CD4-positive, alpha-beta T cell treated with Interleukin-10 for 1 hour (primary cell): ENCODE measurements at regions not wholly inside any gene's neighbourhood (a gene's known extent, or its start where the extent isn't known, plus 50 kb on each side); places are given as distances from the start of the nearest gene placed in this dataset.
"Not testable (repeated sequence)": the region's sequence is repeated elsewhere in the genome, so short reads cannot be mapped to it uniquely, and the experiment has no call there.

ENCODE experiments used
- DNase-seq: peaks from one replicate; pipeline ENCODE4 v3.0.0-alpha.2; 2020

DNA sequence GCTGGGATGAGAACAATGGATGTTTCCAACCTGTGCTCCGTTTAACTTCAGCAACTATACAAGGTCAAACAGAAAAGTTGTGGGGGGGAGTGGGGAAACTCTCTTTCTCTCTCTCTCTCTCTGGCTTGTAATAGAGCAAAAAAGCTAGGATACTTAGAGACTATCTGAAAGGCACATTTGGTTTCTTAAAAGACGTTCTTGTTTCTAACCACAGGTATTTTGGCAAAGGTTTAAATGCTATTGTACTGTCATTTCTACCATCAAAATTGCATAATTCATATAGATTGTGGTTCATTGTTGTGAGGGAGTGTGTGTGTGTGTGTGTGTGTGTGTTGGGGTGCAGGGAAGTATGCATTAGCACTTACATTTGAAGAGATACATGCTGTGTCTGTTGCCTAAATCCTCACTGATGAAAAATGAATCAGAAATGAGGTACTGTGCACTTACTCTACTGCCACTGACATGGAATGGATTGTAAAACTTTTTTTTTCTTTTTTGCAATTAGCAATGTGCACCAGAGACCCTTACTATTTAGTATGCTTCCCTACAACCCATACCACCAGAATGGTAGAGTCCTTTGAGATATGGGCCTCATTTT is 841.0 kb upstream of the PIK3C3 start:
- DNase-seq = no peak

DNA sequence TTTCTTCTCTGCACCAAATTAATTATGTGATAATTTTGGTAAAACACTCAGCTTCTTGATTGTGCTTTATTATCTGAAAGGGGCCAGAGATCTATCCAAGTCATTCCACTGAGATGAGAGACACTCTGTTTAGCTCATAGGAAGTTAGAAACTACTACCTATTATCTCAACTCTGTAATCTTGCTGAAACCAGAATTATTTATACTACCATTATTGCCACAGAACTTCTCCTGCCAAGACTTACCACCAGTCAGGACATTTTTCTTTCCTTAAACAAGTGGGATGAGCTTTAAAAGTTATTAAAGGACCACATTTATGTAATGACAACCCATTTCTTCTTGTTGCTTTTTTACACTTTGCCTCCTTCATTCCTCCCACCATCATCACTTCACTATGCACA is 855.6 kb upstream of the PIK3C3 start:
- DNase-seq = no peak

DNA sequence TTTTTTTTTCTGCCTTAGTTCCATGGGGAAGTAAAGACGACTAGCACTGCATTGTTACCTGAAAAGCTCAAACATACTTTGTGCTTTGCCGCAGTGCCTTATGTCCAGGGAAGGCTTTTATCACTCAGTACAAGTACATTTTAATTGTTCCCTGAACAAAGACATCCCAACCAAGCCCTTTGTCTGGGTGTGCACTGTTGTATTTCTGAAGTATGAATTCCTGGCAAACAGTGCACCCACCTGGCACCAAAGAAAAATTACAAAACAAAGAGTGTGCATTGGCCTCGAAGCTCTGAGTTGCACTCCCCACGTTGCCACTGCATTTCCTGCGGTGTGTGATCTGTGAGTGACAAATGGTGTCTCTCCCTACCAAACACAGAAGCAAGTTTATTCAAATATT is 858.5 kb upstream of the PIK3C3 start:
- no peak for DNase-seq

DNA sequence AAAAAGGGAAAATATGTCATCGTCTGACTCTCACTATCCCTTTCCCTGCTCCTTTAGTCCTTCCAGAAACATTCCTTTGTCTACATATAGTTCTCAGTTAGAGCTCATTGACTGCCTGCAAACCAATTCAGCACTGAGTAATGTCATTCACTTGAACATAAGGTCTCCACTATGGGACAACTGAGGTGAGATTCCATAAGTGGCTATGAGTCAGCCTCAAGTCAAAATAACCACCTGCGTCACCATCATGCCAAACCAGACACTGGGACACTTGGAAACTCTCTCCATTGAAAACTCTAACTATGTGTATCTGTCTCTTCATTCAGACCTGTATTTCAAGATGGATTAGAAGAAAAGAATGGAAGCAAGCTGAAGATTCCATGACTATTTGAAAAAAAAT is 878.0 kb upstream of the PIK3C3 start:
- DNase-seq = no peak

DNA sequence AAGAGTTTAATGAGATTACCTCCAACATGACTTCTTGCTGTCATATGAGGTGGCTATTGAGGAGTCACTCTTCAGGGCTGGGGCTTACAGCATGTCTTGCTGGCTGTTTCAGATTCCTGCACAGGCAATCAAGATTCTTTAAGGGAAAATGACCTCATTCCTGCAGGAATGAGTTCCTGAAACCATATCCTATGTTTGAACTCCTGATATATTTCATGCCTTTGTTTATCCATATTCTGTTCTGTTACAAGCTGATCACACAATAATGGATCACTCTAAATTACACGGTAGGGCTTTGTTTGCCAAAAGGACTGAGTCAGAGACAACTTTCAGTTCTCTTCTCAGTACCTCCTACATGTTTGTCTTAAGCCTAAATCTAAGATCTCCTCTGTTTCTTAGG is 879.8 kb upstream of the PIK3C3 start:
- no peak for DNase-seq

DNA sequence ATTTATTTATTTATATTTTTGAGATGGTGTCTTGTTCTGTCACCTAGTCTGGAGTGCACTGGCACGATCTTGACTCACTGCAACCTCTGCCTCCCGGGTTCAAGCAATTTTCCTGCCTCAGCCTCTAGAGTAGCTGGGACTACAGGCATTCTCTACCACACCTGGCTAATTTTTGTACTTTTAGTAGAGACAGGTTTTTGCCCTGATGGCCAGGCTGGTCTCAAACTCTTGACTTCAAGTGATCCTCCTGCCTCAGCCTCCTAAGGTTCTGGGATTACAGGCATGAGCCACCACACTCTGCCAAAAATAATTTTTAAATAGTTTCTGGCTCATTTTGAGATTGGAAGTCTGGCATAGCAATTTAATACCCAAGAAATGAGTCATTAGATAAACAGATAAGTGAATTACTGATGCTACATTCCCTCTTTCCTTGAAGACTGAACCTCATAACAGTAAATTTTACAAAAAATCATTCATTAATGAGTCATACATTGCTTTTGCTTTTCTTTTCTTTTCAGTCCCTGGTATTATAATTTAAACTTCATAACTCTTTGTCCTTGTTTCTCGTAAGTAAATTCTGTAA is 881.6 kb upstream of the PIK3C3 start:
- no peak for DNase-seq

DNA sequence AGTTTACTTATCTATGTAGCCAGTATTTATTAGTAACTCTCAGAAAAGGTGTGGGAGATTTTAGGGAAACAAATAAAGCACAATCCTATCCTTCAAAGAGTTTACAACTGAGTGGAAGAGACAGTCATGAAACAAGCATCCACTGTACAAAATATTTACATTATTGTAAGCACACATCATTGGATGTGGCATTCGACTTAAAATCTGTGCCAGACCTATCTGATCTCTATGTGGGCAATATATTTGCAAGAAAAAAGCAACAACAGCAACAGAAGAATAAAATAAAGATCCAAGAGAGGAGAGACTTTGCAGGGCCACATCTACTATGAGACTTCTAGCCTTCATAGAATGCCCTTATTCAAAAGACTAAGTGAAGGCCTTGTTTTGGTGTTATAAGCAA is 882.1 kb upstream of the PIK3C3 start:
- no peak for DNase-seq

DNA sequence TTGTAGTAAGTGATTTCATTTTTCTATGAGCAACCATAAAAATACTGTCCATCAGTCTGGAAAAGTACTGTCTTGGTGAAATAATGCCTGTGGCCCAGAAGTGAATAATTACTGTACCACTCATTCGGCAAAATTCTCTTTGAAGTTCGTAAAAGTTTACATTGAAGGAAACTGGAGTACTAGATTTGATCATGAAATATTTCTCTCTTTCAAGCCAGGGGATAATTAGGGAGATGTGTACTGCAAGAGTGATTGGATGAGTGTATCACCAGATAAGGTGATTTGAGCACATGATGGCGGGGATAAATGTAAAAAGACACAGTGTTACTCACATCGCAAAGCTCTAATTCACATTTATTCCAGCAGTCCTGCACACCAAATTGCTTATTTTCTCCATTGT is 883.2 kb upstream of the PIK3C3 start:
- DNase-seq = no peak

DNA sequence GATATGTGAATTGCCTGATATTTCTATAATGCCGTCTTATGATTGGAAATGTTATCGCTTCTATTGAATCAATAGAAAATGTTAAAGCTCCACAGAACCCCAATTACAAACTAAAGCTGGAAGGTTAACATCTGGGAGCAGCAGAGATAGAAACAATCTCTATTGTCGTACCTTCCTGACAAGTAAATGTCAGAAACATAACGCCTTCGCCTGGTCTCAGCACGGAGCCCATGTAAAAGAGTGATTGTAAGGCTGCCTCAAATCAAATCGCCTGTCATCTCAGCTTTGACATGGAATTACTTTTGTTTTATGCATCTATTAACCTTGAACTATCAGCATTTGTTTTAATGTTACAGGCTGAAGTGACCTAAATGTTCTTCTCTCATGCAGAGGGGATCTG is 885.9 kb upstream of the PIK3C3 start:
- DNase-seq = no peak

DNA sequence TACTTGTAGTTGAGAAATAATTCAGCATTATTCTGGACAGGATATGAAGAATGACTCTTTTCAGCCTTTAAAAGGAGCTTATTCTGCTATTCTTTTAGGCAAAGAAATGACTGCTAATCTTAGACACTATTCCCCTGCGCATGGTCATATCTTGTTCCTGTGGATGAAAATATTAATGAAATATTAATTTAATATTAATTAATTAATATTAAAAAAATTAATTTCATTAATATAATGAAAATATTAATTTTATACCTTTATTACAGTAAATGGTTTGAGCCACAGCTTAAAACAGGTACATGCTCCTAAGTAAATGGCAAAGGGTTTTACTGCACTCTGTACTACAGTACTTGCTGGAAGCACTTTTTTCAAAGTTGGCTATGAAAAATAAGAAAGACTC is 890.1 kb upstream of the PIK3C3 start:
- DNase-seq = no peak

DNA sequence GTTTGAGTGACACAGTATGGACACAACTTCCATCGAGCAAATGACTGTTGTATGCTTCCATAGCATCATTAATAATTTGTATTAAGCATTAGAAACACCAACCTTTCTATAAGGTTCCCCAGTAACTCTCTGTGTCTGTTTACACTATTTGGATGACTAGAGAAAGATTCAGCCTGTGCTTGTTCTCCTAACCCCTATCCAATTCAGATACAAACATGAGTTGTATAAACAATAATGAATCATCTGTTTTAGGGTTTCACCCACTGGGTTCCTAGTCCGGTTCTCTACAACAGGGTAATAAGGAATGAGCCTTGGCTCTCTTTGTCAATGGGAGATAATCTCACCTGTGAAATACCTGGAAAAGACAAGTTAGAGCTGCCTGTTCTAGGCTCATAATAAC is 894.1 kb upstream of the PIK3C3 start:
- DNase-seq = no peak

DNA sequence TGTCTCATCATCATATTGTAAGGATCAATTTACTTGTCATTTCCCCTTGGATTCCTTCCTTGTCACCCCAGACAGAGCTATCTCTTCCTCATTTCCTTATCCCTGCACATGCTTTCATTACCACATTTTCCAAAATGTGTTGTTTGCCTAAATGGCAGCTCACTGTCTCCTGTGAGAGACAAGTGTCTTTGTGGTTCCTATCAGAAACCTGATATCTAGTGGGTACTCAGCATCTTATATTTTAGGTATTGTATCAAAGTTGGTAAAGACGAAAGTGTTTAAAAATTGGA is 896.0 kb upstream of the PIK3C3 start:
- no peak for DNase-seq

DNA sequence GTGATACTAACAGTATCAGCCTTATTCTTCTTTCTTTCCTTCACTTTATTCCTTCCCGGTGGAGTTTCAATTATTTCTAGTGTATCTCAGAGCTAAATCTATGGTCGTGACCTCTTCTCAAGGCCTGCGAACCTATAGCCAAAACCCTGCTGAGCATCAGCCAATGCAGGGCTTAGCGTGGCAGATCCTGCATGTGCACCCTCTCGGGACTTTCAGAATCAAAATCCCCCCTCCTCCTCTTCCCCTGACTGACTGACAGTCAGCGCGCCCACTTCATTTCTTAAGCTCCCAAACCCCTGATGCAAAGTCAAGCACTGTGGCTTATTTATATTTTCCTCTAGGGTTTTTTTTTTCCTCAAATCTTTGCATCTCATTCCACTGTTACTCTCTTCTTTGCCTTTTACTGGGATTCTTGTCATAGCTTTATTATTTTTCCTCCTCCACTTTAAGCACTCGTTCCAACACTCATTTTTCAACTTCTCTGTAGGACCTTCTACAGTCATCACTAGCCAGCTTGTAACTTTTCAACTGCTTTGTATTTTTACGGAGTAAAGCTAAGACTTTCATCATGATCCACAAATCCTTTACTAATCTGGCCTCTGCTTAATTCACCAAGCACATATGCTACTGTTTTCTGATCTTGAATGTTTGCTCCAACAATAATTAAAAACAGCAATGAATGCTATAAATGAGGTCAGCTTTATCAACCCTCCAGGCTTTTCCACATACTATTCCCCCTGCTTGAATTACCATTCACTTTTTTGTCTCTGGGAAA is 896.5 kb upstream of the PIK3C3 start:
- no peak for DNase-seq

DNA sequence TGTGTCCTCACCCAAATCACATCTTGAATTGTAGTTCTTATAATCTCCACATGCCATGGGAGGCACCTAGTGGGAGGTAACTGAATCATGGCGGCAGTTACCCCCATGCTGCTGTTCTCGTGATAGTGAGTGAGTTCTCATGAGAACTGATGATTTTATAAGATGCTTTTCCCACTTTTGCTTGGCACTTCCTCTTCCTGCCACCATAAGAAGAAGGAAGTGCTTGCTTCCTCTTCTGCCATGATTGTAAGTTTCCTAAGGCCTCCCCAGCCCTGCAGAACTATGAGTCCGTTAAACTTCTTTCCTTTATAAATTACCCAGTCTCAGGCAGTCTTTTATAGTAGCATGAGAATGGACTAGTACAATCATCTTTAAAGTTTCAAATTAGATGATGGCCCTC is 902.4 kb upstream of the PIK3C3 start:
- DNase-seq = no peak

DNA sequence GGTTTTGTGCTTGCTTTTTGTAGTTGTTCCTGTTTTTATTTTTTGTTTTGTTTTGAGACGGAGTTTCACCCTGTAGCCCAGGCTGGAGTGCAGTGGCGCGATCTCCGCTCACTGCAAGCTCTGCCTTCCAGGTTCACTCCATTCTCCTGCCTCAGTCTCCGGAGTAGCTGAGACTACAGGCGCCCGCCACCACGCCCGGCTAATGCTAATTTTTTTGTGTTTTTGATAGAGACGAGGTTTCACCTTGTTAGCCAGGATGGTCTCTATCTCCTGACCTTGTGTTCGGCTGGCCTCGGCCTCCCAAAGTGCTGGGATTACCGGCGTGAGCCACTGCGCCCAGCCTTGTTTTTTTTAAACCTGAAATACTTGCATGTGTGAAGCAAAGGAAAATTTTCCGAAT is 908.8 kb upstream of the PIK3C3 start:
- DNase-seq = not testable (repeated sequence)

DNA sequence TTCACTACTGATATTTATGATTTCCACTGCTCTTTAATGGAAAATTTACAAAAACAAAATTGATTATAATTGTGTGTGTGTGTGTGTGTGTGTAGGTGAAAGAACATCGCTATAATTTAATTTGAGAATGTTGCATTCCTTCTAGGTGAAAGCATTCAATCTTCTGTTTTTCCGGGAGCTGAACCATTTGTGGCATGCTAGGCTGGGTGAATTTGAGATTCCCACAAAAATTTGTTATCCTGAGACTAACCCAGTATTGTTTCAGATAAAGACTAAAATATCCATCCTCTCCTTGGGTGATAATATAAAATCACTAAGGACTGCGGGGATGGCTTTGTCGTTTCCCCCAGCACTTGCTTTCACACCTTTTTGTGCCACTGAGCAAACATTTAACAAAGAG is 911.2 kb upstream of the PIK3C3 start:
- DNase-seq = no peak

DNA sequence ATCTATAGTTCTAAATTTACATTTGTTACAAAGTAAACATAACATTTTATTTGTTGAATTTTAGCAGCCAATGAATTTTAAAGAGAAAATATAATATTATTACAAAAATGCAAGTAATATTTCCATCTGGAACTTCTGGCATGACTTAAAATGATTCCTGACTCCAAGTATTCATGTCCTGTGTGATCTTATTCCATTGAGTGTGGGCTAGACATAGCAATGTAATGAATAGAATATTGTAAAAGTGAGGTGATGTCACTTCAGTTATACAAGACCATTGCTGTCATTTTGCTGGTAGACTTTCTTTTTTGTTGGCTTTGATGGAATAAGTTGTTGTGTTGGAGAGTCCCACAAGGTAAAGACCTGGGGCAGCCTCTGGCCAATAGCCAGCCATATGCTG is 912.2 kb upstream of the PIK3C3 start:
- DNase-seq = no peak

DNA sequence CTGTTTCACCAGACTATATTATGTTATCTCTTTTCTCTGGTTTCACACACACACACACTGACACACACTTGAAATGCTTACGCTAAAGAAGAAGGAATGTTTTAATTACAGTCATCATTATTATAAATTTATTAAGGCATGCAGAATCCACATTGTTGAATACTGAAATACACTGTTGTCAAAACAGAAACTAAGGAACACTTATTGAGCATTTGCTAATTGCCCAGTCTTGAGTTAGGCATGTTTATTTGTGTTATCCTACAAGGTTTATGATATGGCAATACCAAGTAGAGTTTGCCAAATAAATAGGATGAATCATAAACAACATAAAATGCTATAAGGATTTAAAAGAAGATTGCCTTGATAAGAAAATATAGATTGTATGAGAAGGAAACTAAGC is 917.0 kb upstream of the PIK3C3 start:
- no peak for DNase-seq

DNA sequence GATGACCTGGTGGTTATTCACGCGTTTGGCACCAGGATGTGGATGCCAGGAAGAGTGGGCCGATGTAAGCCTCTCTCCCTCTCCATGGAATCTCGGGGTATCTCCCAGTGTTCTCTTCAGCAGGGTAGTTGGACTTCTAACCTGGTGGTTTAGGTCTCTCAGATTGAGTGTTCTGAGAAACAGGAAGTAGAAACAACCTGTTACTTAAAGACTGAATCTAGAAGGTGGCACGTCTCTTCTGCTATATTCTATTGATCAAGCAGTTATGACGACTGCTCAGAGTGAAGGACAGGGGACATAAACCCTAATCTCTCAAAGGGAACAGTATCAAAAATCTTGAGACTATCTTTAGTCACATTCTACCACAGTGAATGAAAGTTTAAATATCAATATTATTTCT is 918.7 kb upstream of the PIK3C3 start:
- no peak for DNase-seq

DNA sequence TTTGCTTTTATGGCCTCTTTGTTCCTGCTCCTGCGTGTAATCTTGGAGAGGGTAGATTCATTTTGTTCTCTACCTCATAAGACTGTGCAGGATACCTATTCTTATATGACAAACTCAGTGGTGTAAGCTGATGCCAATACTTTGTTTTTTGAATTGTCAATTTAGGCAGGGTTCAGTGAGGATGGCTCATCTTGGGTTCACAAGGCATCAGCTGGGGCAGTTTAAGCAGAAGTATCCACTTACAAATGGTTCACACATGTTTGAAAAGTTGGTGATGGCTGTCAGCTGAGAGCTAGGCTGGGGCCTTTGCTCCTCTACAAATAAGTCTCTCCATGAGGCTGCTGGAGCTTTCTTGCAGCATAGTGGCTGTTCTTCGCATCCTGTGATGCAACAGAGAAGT is 920.6 kb upstream of the PIK3C3 start:
- DNase-seq = no peak

DNA sequence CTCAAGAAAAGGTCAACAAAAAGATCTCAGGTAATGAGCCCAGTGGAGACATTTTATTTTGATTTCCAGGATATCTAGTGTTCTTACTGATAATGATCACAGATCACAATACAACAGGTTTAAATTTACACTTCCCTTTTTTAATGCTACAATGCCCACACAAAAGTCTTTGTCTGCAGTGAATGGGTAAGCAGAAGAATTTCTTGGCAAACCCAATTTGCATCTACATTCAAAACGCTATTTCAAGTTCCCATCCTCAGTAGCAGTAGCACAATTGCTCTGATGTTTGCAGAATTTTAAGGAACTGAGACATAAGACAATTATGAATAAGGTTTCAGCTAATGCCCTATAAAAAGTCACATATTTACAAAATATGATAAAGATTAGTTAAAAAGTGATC is 929.4 kb upstream of the PIK3C3 start:
- DNase-seq = no peak

DNA sequence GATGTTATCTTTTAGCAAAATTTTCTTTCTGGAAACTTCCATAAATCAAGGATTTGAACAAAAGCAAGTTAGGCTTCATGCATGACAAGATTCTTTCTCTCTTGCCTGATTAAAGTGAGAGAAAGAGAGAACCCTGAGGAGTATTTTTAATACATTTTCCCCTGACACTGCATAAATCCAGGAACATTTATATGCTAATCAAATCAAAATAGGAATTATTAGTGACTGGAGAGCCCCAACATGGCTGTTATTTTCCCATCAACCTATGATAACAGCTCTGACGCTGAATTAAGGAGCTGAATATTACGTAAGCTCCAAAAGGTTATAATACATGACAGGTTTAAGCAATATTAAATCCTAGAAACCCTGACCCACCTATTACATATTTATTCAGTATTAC is 930.2 kb upstream of the PIK3C3 start:
- DNase-seq = no peak

DNA sequence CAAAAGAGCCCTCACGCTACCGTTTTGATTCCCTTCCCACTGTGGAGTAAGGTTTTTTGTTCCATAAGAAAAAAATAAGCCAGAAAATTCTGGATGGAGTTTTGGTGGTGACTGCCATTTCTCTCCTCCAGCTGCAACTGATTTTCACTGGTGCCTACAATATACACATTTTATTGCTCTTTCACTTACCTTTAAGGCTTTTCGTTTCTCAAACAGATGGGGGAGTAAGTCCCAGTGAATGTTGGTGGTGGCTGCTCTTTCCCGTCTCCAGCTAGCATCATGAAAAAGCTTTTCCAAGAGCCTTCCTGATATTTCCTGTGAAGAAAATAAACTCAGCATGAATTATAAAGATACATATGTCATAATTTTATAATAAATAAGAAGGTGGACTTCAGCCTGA is 932.5 kb upstream of the PIK3C3 start:
- no peak for DNase-seq

DNA sequence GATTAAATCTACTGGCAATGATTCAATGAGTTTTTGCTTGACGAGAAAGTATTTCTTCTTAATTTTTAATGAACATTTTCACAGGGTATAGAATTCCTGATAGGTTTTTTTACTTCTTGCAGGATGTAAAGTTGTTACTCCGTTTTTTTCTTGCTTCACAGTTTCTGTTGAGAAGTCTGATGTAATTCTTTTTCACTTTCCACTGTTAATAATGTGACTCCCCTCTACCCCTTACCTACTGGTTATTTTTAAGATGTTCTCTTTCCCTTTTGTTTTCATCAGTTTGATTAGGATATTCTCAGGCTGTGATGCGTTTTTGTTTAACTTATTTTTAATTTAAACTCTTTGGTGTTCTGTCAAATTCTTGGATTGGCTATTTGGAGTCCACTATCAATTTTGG is 933.9 kb upstream of the PIK3C3 start:
- DNase-seq = no peak

DNA sequence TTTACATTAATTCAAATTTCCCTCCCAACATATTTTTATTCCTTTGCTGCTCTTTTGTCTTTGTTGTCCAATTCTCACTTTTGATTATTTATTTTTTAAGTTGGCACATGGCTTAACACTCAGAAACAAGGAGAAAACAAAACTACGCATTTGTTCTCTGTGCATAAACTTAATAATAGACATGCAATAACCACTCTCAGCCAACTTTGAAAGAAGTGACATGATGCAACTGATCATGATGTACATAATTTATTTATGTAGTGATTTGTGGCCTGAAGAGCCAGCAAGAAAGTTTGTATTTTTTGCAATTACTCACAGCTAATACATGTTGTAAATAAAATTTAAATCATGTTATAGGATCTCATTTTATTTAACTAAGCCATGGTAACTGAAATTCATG is 942.8 kb upstream of the PIK3C3 start:
- DNase-seq = no peak
